Neural cell (in vitro differentiated cells): ENCODE measurements at regions not wholly inside any gene's neighbourhood (a gene's known extent, or its start where the extent isn't known, plus 50 kb on each side); places are given as distances from the start of the nearest gene placed in this dataset.

Experiments used
- H2AFZ ChIP-seq: fragments of 200-600, 300-800 bp; sonication (generic), shearing (Covaris generic); 2 replicates; pipeline ENCODE4 v1.6.0; 2014; ENCODE audit warnings: low read depth, mild to moderate bottlenecking, antibody characterized with exemption, low read length, moderate library complexity
- H3F3A ChIP-seq: fragments of 200-600 bp; shearing (Covaris generic); 2 replicates; pipeline ENCODE4 v1.6.1; 2016; ENCODE audit warnings: mild to moderate bottlenecking, moderate library complexity, mixed read lengths, antibody characterized with exemption, low read length; ENCODE audit not compliant: insufficient read depth, poor library complexity, severe bottlenecking
- H3K27ac ChIP-seq: fragments of 200-600, 300-800 bp; sonication (generic), shearing (Covaris generic); 2 replicates; pipeline ENCODE4 v1.5.1; 2014; ENCODE audit warnings: mild to moderate bottlenecking, low read length, moderate library complexity
- H3K27me3 ChIP-seq: fragments of 300-800, 200-600 bp; sonication (generic), shearing (Covaris generic); 2 replicates; pipeline ENCODE4 v1.6.0; 2014; ENCODE audit warnings: mild to moderate bottlenecking, low read depth, low read length, moderate library complexity; ENCODE audit not compliant: insufficient read depth
- H3K36me3 ChIP-seq: fragments of 300-800, 200-600 bp; sonication (generic), shearing (Covaris generic); 2 replicates; pipeline ENCODE4 v1.5.1; 2014; ENCODE audit warnings: mild to moderate bottlenecking, antibody characterized with exemption, low read length, moderate library complexity; ENCODE audit not compliant: insufficient read depth
- H3K4me2 ChIP-seq: fragments of 300-800, 200-600 bp; sonication (generic), shearing (Covaris generic); 2 replicates; pipeline ENCODE4 v1.6.0; 2014; ENCODE audit warnings: mild to moderate bottlenecking, low read length
- H3K4me3 ChIP-seq: fragments of 300-800, 200-600 bp; sonication (generic), shearing (Covaris generic); 2 replicates; pipeline ENCODE4 v1.5.1; 2014; ENCODE audit warnings: mild to moderate bottlenecking, low read length, moderate library complexity
- H3K79me2 ChIP-seq: fragments of 200-600 bp; shearing (Covaris generic); replicated peaks from 2 replicates; pipeline ENCODE4 v1.6.0; 2014; ENCODE audit warnings: mild to moderate bottlenecking, low read length, moderate library complexity; ENCODE audit not compliant: insufficient read depth
- H3K9ac ChIP-seq: fragments of 300-800, 200-600 bp; sonication (generic), shearing (Covaris generic); 2 replicates; pipeline ENCODE4 v1.6.1; 2016; ENCODE audit warnings: mild to moderate bottlenecking, low read length, mixed read lengths
- H3K9me2 ChIP-seq: fragments of 200-600 bp; shearing (Covaris generic); 2 replicates; pipeline ENCODE4 v1.6.1; 2016; ENCODE audit warnings: mild to moderate bottlenecking, low read length, mixed read lengths; ENCODE audit not compliant: insufficient read depth
- H3K9me3 ChIP-seq: fragments of 200-600, 300-800 bp; sonication (generic), shearing (Covaris generic); 2 replicates; pipeline ENCODE4 v1.6.1; 2016; ENCODE audit warnings: mild to moderate bottlenecking, mixed run types, low read length, moderate library complexity, mixed read lengths
- H4K20me1 ChIP-seq: fragments of 200-600 bp; shearing (Covaris generic); 2 replicates; pipeline ENCODE4 v1.6.1; 2016; ENCODE audit warnings: mild to moderate bottlenecking, mixed run types; ENCODE audit not compliant: insufficient read depth
- EP300 ChIP-seq: fragments of 450-650 bp; conservative IDR thresholded peaks from 2 replicates; pipeline ENCODE4 v1.6.1; 2014; ENCODE audit warnings: antibody characterized with exemption, mild to moderate bottlenecking, moderate library complexity; ENCODE audit not compliant: poor library complexity, severe bottlenecking
- EZH2 ChIP-seq: fragments of 200-600, 300-800 bp; shearing (Covaris generic), sonication (generic); IDR thresholded peaks from 2 replicates; pipeline ENCODE4 v1.6.1; 2014; ENCODE audit warnings: antibody characterized with exemption, low read length, borderline replicate concordance, mild to moderate bottlenecking; ENCODE audit not compliant: insufficient read depth, poor library complexity, severe bottlenecking
- MXI1 ChIP-seq: fragments of 450-650 bp; conservative IDR thresholded peaks from 2 replicates; pipeline ENCODE4 v1.6.1; 2014; ENCODE audit warnings: antibody characterized with exemption, mild to moderate bottlenecking; ENCODE audit not compliant: poor library complexity, severe bottlenecking
- POLR2AphosphoS5 ChIP-seq: IDR thresholded peaks from 2 replicates; pipeline ENCODE4 v1.6.1; 2012
- RAD21 ChIP-seq: fragments of 450-650 bp; conservative IDR thresholded peaks from 2 replicates; pipeline ENCODE4 v1.6.1; 2014; ENCODE audit warnings: antibody characterized with exemption, mild to moderate bottlenecking, moderate library complexity
- SMC3 ChIP-seq: fragments of 450-650 bp; conservative IDR thresholded peaks from 2 replicates; pipeline ENCODE4 v1.6.1; 2014; ENCODE audit warnings: antibody characterized with exemption, mild to moderate bottlenecking, moderate library complexity; ENCODE audit not compliant: poor library complexity
- TAF1 ChIP-seq: IDR thresholded peaks from 2 replicates; pipeline ENCODE4 v1.6.1; 2012; ENCODE audit warnings: low read depth
- TF ChIP-seq, protein P1 (sequence below): fragments of 450-650 bp; IDR thresholded peaks from 2 replicates; pipeline ENCODE4 v1.5.1; 2014; ENCODE audit warnings: antibody characterized with exemption, mild to moderate bottlenecking, moderate library complexity; ENCODE audit not compliant: poor library complexity, severe bottlenecking
- TF ChIP-seq, protein P2 (sequence below): IDR thresholded peaks from 2 replicates; pipeline ENCODE4 v1.6.1; 2012; ENCODE audit warnings: borderline replicate concordance

DNA sequence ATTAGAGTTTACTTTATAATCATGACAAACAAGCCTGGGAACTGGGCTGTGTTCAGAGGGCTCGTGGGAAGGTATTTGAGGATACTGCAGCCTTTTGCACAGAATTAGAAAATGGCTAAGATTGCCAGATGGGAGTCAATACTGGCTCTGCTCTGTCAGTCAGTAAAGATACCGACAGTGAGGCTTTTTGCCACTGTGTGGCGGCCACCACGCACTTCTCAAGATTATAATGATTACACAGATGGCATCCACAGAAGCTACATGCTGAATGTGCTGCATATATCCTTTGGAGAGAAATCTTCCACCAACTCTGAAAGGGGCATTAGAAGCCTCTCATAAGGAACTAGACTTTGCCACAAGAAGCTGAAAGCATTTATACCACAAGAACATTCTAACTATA lies 213.4 kb upstream of the PTBP2 start:
- no peak overlapping the region for H3K9ac ChIP-seq
- no peaks in the 10 kb centered on the region for H3F3A ChIP-seq
- H3K36me3 ChIP-seq = no peaks in the 10 kb centered on the region
- no peaks in the 10 kb centered on the region for H3K79me2 ChIP-seq
- H3K9me2 ChIP-seq = no peaks in the 10 kb centered on the region
- H3K4me3 ChIP-seq = no peak overlapping the region
- no peaks in the 10 kb centered on the region for H3K27me3 ChIP-seq
- H4K20me1 ChIP-seq = no peaks in the 10 kb centered on the region
- peak; percentile 28 for TF ChIP-seq RAD21
- TF ChIP-seq, protein P1, sequence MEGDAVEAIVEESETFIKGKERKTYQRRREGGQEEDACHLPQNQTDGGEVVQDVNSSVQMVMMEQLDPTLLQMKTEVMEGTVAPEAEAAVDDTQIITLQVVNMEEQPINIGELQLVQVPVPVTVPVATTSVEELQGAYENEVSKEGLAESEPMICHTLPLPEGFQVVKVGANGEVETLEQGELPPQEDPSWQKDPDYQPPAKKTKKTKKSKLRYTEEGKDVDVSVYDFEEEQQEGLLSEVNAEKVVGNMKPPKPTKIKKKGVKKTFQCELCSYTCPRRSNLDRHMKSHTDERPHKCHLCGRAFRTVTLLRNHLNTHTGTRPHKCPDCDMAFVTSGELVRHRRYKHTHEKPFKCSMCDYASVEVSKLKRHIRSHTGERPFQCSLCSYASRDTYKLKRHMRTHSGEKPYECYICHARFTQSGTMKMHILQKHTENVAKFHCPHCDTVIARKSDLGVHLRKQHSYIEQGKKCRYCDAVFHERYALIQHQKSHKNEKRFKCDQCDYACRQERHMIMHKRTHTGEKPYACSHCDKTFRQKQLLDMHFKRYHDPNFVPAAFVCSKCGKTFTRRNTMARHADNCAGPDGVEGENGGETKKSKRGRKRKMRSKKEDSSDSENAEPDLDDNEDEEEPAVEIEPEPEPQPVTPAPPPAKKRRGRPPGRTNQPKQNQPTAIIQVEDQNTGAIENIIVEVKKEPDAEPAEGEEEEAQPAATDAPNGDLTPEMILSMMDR = no peak
- H2AFZ ChIP-seq = no peak overlapping the region
- H3K27ac ChIP-seq = no peak overlapping the region
- H3K9me3 ChIP-seq = no peaks in the 10 kb centered on the region
- H3K4me2 ChIP-seq = no peak overlapping the region

DNA sequence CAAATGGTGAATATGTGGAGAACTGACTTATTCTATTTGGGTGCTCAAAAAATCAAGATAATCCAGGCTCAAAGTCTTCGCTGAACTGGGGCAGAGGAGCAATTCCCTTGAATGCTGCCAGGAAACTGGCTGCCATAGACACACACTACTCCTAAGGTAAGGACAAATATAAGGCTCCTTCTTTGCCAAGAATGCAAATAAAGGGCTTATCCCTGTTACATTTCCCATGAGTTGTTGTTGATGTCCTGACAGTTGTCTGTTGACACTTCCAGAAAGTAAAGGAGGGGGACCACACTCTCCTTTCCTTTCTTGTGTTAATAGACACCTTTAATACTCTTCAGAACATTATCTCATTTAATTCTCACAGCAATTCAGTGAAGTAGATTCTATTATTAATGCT lies 212.2 kb upstream of the PTBP2 start:
- Histone ChIP-seq H3K9ac (no peak overlapping the region), H3K27me3 (no peaks in the 10 kb centered on the region), H3K4me3 (no peak overlapping the region), H3K9me2 (no peaks in the 10 kb centered on the region), H2AFZ (no peak overlapping the region), H3F3A (no peaks in the 10 kb centered on the region), H4K20me1 (no peaks in the 10 kb centered on the region), H3K36me3 (no peaks in the 10 kb centered on the region), H3K4me2 (no peak overlapping the region), H3K9me3 (no peaks in the 10 kb centered on the region), H3K79me2 (no peaks in the 10 kb centered on the region), H3K27ac (no peak overlapping the region)
- TF ChIP-seq, protein P1 = no peak
- no peak for TF ChIP-seq TAF1
- no peak for TF ChIP-seq RAD21
- no peak for TF ChIP-seq SMC3
- TF ChIP-seq, protein P2, sequence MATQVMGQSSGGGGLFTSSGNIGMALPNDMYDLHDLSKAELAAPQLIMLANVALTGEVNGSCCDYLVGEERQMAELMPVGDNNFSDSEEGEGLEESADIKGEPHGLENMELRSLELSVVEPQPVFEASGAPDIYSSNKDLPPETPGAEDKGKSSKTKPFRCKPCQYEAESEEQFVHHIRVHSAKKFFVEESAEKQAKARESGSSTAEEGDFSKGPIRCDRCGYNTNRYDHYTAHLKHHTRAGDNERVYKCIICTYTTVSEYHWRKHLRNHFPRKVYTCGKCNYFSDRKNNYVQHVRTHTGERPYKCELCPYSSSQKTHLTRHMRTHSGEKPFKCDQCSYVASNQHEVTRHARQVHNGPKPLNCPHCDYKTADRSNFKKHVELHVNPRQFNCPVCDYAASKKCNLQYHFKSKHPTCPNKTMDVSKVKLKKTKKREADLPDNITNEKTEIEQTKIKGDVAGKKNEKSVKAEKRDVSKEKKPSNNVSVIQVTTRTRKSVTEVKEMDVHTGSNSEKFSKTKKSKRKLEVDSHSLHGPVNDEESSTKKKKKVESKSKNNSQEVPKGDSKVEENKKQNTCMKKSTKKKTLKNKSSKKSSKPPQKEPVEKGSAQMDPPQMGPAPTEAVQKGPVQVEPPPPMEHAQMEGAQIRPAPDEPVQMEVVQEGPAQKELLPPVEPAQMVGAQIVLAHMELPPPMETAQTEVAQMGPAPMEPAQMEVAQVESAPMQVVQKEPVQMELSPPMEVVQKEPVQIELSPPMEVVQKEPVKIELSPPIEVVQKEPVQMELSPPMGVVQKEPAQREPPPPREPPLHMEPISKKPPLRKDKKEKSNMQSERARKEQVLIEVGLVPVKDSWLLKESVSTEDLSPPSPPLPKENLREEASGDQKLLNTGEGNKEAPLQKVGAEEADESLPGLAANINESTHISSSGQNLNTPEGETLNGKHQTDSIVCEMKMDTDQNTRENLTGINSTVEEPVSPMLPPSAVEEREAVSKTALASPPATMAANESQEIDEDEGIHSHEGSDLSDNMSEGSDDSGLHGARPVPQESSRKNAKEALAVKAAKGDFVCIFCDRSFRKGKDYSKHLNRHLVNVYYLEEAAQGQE = no peak
- no peak for TF ChIP-seq POLR2AphosphoS5
- no peak for TF ChIP-seq EZH2
- no peak for TF ChIP-seq MXI1
- TF ChIP-seq EP300 = no peak
